PC-9 (cell line): ENCODE measurements at regions not wholly inside any gene's neighbourhood (a gene's known extent, or its start where the extent isn't known, plus 50 kb on each side); places are given as distances from the start of the nearest gene placed in this dataset.

ENCODE experiments used
- BruUV-seq: library from RNA; stranded (reverse); fragments of 400-500 nt; replicated peaks from 2 replicates; lab custom pipeline; 2021; lab: Mats Ljungman, UMichigan
- CTCF ChIA-PET: fragments of 300-600 bp; sonication (Branson Sonifier 250); formaldehyde crosslinking; loops from one replicate; lab custom pipeline; 2022; ENCODE audit warnings: antibody characterized with exemption; lab: Charles Lee
- POLR2A ChIA-PET: fragments of 300-600 bp; sonication (Branson Sonifier 250); formaldehyde crosslinking; loops from one replicate; lab custom pipeline; 2022; ENCODE audit warnings: antibody characterized with exemption; ENCODE audit not compliant: unreplicated experiment; lab: Charles Lee
- DNase-seq, 2 experiments: peaks; one replicate each; pipeline versions ENCODE4 v3.0.0 to v3.0.0-alpha.2; 2015 to 2022; ENCODE audit warnings: mixed read lengths in 1 of 2
- H2AFZ ChIP-seq: fragments of 200-600 bp; sonication (generic); 2 replicates; pipeline ENCODE4 v1.8.1; 2017; ENCODE audit warnings: antibody characterized with exemption
- H3F3A ChIP-seq: fragments of 200-600 bp; sonication (generic); 2 replicates; pipeline ENCODE4 v1.8.1; 2017; ENCODE audit warnings: antibody characterized with exemption, mild to moderate bottlenecking, low read depth; ENCODE audit not compliant: insufficient read depth
- H3K27ac ChIP-seq: fragments of 200-600 bp; sonication (generic); 2 replicates; pipeline ENCODE4 v1.6.1; 2016; ENCODE audit warnings: mixed run types
- H3K27me3 ChIP-seq: fragments of 200-600 bp; sonication (generic); 2 replicates; pipeline ENCODE4 v1.6.1; 2016; ENCODE audit warnings: low read depth, mixed run types; ENCODE audit not compliant: insufficient read depth
- H3K36me3 ChIP-seq: fragments of 200-600 bp; sonication (generic); 2 replicates; pipeline ENCODE4 v1.6.1; 2016; ENCODE audit warnings: low read depth, mixed run types
- H3K4me1 ChIP-seq: fragments of 200-600 bp; sonication (generic); replicated peaks from 2 replicates; pipeline ENCODE4 v1.6.1; 2016; ENCODE audit warnings: mixed run types; ENCODE audit not compliant: insufficient read depth
- H3K4me2 ChIP-seq: fragments of 200-600 bp; sonication (generic); 2 replicates; pipeline ENCODE4 v1.6.1; 2017; ENCODE audit warnings: mixed run types
- H3K4me3 ChIP-seq: fragments of 200-600 bp; sonication (generic); 2 replicates; pipeline ENCODE4 v1.6.1; 2016; ENCODE audit warnings: mixed run types
- H3K79me2 ChIP-seq: fragments of 200-600 bp; sonication (generic); 2 replicates; pipeline ENCODE4 v1.6.1; 2017; ENCODE audit warnings: low read depth, mixed run types
- H3K9me2 ChIP-seq: fragments of 200-600 bp; sonication (generic); 2 replicates; pipeline ENCODE4 v1.8.1; 2017; ENCODE audit warnings: mild to moderate bottlenecking; ENCODE audit not compliant: insufficient read depth
- H3K9me3 ChIP-seq: fragments of 200-600 bp; sonication (generic); 2 replicates; pipeline ENCODE4 v1.8.1; 2016; ENCODE audit warnings: low read depth; ENCODE audit not compliant: insufficient read depth
- H4K20me1 ChIP-seq: fragments of 200-600 bp; sonication (generic); 2 replicates; pipeline ENCODE4 v1.8.1; 2017; ENCODE audit not compliant: insufficient read depth
- EZH2 ChIP-seq: fragments of 200-600 bp; sonication (generic); IDR thresholded peaks from 2 replicates; pipeline ENCODE4 v1.8.0; 2017; ENCODE audit warnings: antibody characterized with exemption, low read depth
- intact Hi-C: fragments of 100-400 bp; cut with micrococcal nuclease; formaldehyde crosslinking; loops from one replicate; pipeline ENCODE4 v1.10.0; 2022; ENCODE audit not compliant: unreplicated experiment
- TF ChIP-seq, protein P1 (sequence below): fragments of 200-600 bp; sonication (generic); conservative IDR thresholded peaks from 2 replicates; pipeline ENCODE4 v1.6.1; 2017; ENCODE audit warnings: mixed run types, antibody characterized with exemption, mild to moderate bottlenecking, moderate library complexity

DNA sequence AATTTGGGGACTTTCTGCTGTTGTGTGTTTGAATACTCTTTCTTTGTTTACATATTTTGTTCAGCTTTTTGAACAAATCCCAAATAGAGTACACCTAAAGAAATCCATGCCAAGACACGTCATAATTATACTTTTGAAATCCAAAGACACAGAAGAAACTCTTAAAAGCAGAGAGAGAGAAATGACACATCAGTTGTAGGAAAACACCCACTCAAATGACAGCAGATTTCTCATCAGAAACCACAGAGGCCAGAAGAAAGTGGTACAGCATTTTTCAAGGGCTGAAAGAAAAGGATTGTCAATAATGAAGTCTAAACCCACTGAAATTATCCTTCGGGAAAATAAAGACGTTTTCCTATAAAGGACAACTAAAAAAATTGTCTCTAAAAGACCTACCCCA lies 378.6 kb downstream of the GADD45G start:
- H3K9me3 ChIP-seq: no peaks in the 10 kb centered on the region
- H3K4me3 ChIP-seq: no peak overlapping the region
- peaks cover 67% of the 10 kb centered on the region for H3K27me3 ChIP-seq
- no peaks in the 10 kb centered on the region for H3K4me1 ChIP-seq
- H3F3A ChIP-seq: no peaks in the 10 kb centered on the region
- H3K27ac ChIP-seq: no peak overlapping the region
- H3K4me2 ChIP-seq: no peak overlapping the region
- ChIA-PET POLR2A (no interaction called here), CTCF (no interaction called here)
- H3K79me2 ChIP-seq: no peaks in the 10 kb centered on the region
- no TSS peak for BruUV-seq
- no peaks in the 10 kb centered on the region for H3K9me2 ChIP-seq
- intact Hi-C loops: no loop called here
- TF ChIP-seq, protein P1, sequence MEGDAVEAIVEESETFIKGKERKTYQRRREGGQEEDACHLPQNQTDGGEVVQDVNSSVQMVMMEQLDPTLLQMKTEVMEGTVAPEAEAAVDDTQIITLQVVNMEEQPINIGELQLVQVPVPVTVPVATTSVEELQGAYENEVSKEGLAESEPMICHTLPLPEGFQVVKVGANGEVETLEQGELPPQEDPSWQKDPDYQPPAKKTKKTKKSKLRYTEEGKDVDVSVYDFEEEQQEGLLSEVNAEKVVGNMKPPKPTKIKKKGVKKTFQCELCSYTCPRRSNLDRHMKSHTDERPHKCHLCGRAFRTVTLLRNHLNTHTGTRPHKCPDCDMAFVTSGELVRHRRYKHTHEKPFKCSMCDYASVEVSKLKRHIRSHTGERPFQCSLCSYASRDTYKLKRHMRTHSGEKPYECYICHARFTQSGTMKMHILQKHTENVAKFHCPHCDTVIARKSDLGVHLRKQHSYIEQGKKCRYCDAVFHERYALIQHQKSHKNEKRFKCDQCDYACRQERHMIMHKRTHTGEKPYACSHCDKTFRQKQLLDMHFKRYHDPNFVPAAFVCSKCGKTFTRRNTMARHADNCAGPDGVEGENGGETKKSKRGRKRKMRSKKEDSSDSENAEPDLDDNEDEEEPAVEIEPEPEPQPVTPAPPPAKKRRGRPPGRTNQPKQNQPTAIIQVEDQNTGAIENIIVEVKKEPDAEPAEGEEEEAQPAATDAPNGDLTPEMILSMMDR: no peak
- TF ChIP-seq EZH2: no peak
- no peak for DNase-seq
- H3K36me3 ChIP-seq: no peaks in the 10 kb centered on the region
- no peak overlapping the region for H2AFZ ChIP-seq
- H4K20me1 ChIP-seq: no peaks in the 10 kb centered on the region

DNA sequence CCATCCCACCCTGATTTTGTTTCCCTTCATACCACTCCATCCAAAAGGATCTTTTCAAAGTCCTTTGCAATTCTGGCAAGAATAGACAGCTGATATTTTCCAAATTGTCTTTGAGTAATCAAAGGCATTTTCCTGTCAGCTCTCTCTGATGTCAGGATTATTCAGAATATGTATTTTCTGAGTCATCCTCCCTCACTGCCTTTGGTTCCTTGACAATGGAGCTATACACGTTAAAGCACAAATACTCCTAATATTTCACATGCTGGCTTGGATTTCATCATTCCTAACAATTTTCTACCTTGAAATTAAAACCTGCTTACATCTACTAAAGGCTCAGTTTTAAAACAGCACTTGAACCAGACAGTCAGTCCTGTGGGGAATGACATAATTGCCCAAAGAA lies 379.4 kb downstream of the GADD45G start:
- H2AFZ ChIP-seq: no peak overlapping the region
- no peaks in the 10 kb centered on the region for H3K36me3 ChIP-seq
- H3K9me2 ChIP-seq: no peaks in the 10 kb centered on the region
- H3K4me3 ChIP-seq: no peak overlapping the region
- no peaks in the 10 kb centered on the region for H3K4me1 ChIP-seq
- H3F3A ChIP-seq: no peaks in the 10 kb centered on the region
- DNase-seq: no peak
- intact Hi-C loops: no loop called here
- ChIA-PET CTCF (no interaction called here), POLR2A (no interaction called here)
- BruUV-seq: no TSS peak
- H3K79me2 ChIP-seq: no peaks in the 10 kb centered on the region
- TF ChIP-seq, protein P1: no peak
- no peak for TF ChIP-seq EZH2
- H4K20me1 ChIP-seq: no peaks in the 10 kb centered on the region
- H3K9me3 ChIP-seq: no peaks in the 10 kb centered on the region
- H3K27ac ChIP-seq: no peak overlapping the region
- peaks cover 64% of the 10 kb centered on the region for H3K27me3 ChIP-seq
- no peak overlapping the region for H3K4me2 ChIP-seq

GRCh38 chr9:89985068-89985467 lies 380.3 kb downstream of the GADD45G start:
- no peak overlapping the region for H3K27ac ChIP-seq
- no peaks in the 10 kb centered on the region for H3K36me3 ChIP-seq
- ChIA-PET CTCF (no interaction called here), POLR2A (no interaction called here)
- H3F3A ChIP-seq: no peaks in the 10 kb centered on the region
- H4K20me1 ChIP-seq: no peaks in the 10 kb centered on the region
- no peaks in the 10 kb centered on the region for H3K4me1 ChIP-seq
- DNase-seq: no peak
- no peak overlapping the region for H3K4me2 ChIP-seq
- TF ChIP-seq, protein P1: no peak
- no peak for TF ChIP-seq EZH2
- no peaks in the 10 kb centered on the region for H3K9me3 ChIP-seq
- H3K79me2 ChIP-seq: no peaks in the 10 kb centered on the region
- peaks cover 63% of the 10 kb centered on the region for H3K27me3 ChIP-seq
- no peak overlapping the region for H3K4me3 ChIP-seq
- intact Hi-C loops: no loop called here
- no peaks in the 10 kb centered on the region for H3K9me2 ChIP-seq
- BruUV-seq: no TSS peak
- no peak overlapping the region for H2AFZ ChIP-seq
